Ectodermal cell (in vitro differentiated cells): ENCODE measurements at regions not wholly inside any gene's neighbourhood (a gene's known extent, or its start where the extent isn't known, plus 50 kb on each side); places are given as distances from the start of the nearest gene placed in this dataset.

Source experiments
- H3K27ac ChIP-seq: 2 replicates; pipeline ENCODE4 v1.7.0; 2013; ENCODE audit warnings: mild to moderate bottlenecking, low read depth, low read length; ENCODE audit not compliant: insufficient read depth, poor library complexity, severe bottlenecking
- H3K27me3 ChIP-seq: 2 replicates; pipeline ENCODE4 v1.7.0; 2013; ENCODE audit warnings: mild to moderate bottlenecking, low read length; ENCODE audit not compliant: insufficient read depth, control insufficient read depth, poor library complexity, severe bottlenecking
- H3K36me3 ChIP-seq: one replicate; pipeline ENCODE4 v1.7.0; 2013; ENCODE audit warnings: low read length; ENCODE audit not compliant: control insufficient read depth, insufficient read depth
- H3K4me1 ChIP-seq: one replicate; pipeline ENCODE4 v1.7.0; 2013; ENCODE audit warnings: low read length; ENCODE audit not compliant: control insufficient read depth, insufficient read depth
- H3K4me3 ChIP-seq: 2 replicates; pipeline ENCODE4 v1.7.0; 2013; ENCODE audit warnings: low read depth, low read length, control low read depth; ENCODE audit not compliant: insufficient read depth
- H3K9me3 ChIP-seq: 2 replicates; pipeline ENCODE4 v1.7.0; 2013; ENCODE audit warnings: mild to moderate bottlenecking, low read length, moderate library complexity; ENCODE audit not compliant: control insufficient read depth
- WGBS, 2 experiments: methylation state at CpG; one replicate each; pipeline ENCODE4 v1.1.7; 2013; ENCODE audit warnings: missing lambda C conversion rate in 2 of 2; 5-methylcytosine and 5-hydroxymethylcytosine counted together

DNA sequence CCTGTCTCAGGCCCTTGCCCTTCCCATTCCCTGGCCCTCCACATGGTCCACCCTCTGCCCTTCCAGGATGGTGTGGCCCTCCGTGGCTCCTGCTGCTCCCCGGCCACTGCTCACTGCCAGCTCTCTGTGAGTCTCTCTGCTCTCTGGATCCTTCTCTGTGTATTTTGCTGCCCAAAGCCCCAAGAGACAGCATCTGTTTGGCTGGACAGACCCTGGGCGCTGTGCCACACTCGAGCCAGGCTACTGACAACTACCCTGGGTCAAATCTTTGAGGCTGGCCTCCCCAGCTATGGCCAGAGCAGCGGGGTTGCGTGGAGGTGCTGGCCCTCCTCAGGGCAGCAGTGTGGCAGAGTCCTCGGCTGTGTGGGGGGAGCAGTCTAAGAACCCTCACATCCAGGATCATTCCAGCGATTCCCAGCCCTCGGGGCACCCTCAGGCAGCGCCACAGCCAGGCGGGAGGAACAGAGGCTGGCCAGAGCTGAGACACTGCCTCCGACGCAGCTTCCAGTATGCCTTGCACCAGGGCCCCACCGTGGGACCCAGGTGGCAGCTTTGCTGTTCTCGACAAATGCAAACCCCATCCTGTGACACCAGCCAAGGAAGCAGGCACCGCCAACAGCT lies 139.4 kb upstream of the GLI2 start:
- peak overlapping the region; percentile 60 for H3K27ac ChIP-seq

DNA sequence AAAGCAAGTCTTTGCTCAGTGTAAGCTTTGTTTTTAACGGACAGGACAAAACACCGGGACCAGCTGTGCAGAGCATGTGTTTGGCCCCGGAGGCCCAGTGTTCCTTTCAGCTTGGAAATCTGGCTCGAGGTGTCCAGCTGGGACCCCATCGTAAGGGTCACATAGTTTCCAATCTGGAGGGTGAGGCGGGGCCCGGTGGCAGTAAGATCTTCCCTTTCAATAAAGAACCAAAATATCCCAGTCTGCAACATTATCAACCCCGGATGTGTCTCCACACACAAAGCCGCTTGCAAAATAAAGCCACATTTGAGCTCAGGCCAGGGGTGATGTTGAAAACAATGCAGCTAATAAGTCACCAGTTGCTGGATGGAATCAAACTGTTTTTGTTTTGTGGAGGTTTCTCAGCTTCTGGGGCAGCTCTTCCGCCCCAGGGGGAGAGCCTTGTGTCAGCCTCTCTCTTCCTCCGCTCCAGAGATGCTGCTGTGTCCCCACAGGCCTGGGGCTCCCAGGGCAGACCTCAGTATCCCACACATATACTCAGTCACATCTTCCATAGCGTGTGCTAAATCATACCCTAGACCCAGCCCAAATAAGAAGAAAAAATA lies 138.6 kb upstream of the GLI2 start:
- no peaks in the 10 kb centered on the region for H3K36me3 ChIP-seq
- H3K4me1 ChIP-seq: peaks cover 22% of the 10 kb centered on the region
- peak overlapping the region; percentile 60 for H3K27ac ChIP-seq
- H3K27me3 ChIP-seq: peaks cover 9% of the 10 kb centered on the region
- 61 to 62% methylated on average over 12 of the region's 12 CpGs for WGBS, 2 experiments
- no peak overlapping the region for H3K4me3 ChIP-seq
- no peaks in the 10 kb centered on the region for H3K9me3 ChIP-seq

More for the DNA sequence above, 139.4 kb upstream of the GLI2 start:
- Histone ChIP-seq H3K9me3 (no peaks in the 10 kb centered on the region), H3K4me1 (peaks cover 22% of the 10 kb centered on the region), H3K4me3 (no peak overlapping the region), H3K36me3 (no peaks in the 10 kb centered on the region), H3K27me3 (peaks cover 11% of the 10 kb centered on the region)
- 87 to 88% methylated on average over 16 of the region's 16 CpGs for WGBS, 2 experiments

DNA sequence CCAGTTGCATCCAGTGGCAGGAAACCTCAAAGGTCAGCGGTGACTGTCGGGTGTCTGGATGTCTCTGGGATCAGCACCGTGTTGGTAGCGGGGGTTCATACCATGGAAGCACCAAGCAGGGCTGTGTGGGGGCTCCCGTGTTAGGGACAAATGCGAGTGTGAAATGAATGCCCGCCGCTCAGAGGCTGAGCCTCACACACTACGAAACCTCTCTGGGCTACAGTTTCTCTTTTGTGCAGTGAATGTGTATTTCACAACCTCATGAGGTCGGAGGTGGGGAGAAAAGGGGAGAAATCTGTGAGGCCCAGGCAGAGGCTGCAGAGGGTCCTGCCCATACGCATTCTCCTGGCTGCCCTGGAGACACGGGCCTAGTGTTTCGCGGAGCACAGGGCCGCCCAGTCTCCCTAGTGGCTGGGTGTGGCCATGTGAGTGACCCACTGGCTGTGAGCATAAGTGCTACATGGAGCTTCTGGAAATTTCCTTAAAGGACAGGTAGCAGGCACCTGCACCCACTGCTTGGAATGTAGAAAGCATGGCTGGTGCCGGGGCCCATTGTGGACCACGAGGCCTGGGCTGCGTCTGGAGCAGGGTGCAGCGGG lies 138.0 kb upstream of the GLI2 start:
- Histone ChIP-seq H3K27ac (peak overlapping the region; percentile 60), H3K36me3 (no peaks in the 10 kb centered on the region), H3K9me3 (no peaks in the 10 kb centered on the region), H3K4me1 (peaks cover 22% of the 10 kb centered on the region), H3K4me3 (no peak overlapping the region), H3K27me3 (peaks cover 9% of the 10 kb centered on the region)
- 92 to 93% methylated on average over 19 of the region's 19 CpGs for WGBS, 2 experiments

DNA sequence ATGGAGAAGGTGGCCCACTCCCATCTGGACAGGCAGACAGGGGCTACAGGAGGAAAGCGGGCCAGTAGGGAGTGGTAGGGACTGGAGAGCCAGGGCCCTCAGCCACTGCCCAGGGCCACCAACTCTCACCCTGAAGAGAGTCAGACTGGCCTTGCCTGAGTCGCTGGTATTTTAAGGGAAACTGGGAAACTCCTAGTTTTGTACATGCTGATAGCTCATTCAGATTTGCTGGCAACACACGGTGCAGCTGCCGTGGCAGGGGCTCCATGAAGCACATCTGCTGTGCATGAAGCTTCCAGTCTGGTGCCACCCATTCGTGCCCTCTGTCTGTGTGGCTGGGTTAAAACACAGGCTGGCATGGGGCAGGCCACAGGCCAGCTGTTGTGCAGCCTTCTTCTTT lies 137.3 kb upstream of the GLI2 start:
- Histone ChIP-seq H3K4me3 (no peak overlapping the region), H3K9me3 (no peaks in the 10 kb centered on the region), H3K36me3 (no peaks in the 10 kb centered on the region), H3K27ac (no peak overlapping the region), H3K4me1 (peaks cover 19% of the 10 kb centered on the region), H3K27me3 (peaks cover 9% of the 10 kb centered on the region)
- 95% methylated on average over 5 of the region's 5 CpGs for WGBS, 2 experiments

DNA sequence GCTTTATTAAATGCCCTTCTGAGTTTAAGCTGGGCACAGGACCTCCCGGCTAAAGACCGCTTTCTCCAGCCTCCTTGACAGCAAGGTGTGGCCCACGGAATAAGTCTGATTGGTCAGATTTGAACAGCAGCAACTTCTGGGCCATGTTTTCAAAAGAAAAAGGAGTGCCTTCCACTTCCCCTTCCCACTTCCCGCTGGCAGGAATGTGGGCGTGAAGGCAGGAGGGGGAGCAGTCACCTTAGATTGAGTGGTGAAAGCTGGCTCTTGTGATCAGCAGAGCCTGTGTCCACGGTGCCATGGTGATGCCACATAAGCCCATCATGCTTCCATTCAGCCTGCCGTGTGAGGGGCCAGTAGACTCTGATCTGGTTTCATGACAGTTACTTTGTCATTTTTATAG lies 136.6 kb upstream of the GLI2 start:
- WGBS, 2 experiments: 94 to 95% methylated on average over 7 of the region's 7 CpGs
- H3K27ac ChIP-seq: no peak overlapping the region
- peaks cover 4% of the 10 kb centered on the region for H3K27me3 ChIP-seq
- H3K4me3 ChIP-seq: no peak overlapping the region
- H3K4me1 ChIP-seq: peaks cover 14% of the 10 kb centered on the region
- no peaks in the 10 kb centered on the region for H3K9me3 ChIP-seq
- H3K36me3 ChIP-seq: no peaks in the 10 kb centered on the region

DNA sequence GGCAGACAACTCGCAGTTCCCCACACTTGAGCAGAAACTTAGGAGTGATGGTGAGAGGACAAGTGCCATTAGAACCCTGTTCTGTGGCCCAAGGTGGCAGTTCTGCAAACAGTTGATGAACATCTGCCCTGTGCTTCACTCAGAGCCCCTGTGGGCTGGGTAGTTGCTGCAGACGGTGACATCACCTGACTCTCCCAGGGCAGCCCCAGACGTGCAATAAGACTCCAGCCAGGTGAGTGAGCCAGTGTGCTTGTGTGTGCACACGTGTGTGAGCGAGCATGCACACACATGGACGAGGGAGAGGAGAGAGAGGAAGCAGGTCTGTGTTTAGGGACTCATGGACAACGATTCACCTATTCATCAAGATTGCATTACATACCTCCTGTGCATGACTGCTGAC lies 136.0 kb upstream of the GLI2 start:
- Histone ChIP-seq H3K9me3 (no peaks in the 10 kb centered on the region), H3K27me3 (no peaks in the 10 kb centered on the region), H3K27ac (no peak overlapping the region), H3K36me3 (no peaks in the 10 kb centered on the region), H3K4me3 (no peak overlapping the region), H3K4me1 (peaks cover 14% of the 10 kb centered on the region)
- WGBS, 2 experiments: 89% methylated on average over 7 of the region's 7 CpGs

DNA sequence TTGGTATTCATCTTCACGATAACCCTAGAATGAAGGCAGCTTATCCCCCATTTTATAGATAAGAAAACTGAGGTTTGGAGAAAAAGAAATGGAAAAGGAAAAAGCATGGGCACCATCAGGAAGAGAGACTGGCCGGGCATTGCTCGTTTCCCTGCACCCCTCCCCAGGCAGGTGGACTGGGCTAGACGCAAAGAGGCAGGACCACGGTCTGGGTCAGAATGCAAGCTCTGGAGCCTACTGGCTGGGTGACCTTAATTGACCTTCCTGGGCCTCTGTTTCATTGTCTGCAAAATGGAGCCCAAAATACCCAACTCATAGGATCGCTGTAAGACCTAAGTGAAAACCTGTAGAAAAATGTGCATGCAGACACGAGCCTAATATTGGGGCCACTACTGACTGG lies 135.3 kb upstream of the GLI2 start:
- no peaks in the 10 kb centered on the region for H3K36me3 ChIP-seq
- H3K4me3 ChIP-seq: no peak overlapping the region
- no peaks in the 10 kb centered on the region for H3K27me3 ChIP-seq

DNA sequence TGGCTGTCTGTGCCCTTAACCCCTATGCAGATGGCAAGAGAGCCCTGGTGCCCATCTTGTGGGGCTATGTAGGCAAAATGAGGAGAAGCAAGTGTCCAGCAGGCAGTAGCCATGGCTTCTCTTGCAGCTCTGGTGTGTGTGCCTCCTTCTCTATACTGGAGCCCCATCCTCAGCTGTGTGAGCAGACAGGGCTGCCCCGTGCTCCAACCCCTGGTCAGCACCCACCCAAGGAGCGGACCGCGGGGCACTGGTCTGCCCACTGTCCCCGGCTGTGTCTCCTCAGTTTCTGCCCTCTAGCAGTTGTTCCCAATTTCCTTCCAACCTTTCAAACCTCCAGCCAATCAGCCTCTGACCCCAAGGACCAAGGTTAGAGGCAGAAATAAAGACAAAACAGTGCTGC lies 134.9 kb upstream of the GLI2 start:
- no peaks in the 10 kb centered on the region for H3K9me3 ChIP-seq
- no peak overlapping the region for H3K4me3 ChIP-seq
- H3K36me3 ChIP-seq: no peaks in the 10 kb centered on the region
- H3K27me3 ChIP-seq: no peaks in the 10 kb centered on the region
- H3K27ac ChIP-seq: no peak overlapping the region
- WGBS, 2 experiments: 85 to 93% methylated on average over 5 of the region's 5 CpGs
- peaks cover 14% of the 10 kb centered on the region for H3K4me1 ChIP-seq

More for the DNA sequence above, 135.3 kb upstream of the GLI2 start:
- H3K4me1 ChIP-seq: peaks cover 14% of the 10 kb centered on the region
- no peaks in the 10 kb centered on the region for H3K9me3 ChIP-seq
- no peak overlapping the region for H3K27ac ChIP-seq
- WGBS, 2 experiments: 92 to 96% methylated on average over 6 to 7 of the region's 7 CpGs

DNA sequence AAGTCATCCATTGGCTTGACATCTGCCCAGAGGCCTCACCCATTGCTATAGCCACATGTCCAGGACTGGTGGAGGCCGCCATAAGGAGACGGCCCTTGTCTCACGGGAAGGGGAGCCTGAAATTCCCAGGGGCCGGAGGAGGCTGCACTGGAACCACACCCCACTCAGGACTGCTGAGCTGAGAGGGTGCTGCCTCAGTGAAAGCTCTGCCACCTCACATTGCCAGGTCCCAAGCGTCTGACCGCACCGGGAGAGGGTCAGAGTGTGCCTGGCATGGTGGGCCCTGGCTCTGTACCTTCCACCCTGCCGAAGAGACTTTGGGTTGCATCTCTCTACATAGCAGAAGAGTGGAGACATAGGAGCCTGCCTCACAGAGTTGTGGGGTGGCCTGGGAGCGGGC lies 134.1 kb upstream of the GLI2 start:
- Histone ChIP-seq H3K27ac (no peak overlapping the region), H3K9me3 (no peaks in the 10 kb centered on the region), H3K4me1 (peaks cover 14% of the 10 kb centered on the region), H3K36me3 (no peaks in the 10 kb centered on the region), H3K27me3 (no peaks in the 10 kb centered on the region), H3K4me3 (no peak overlapping the region)
- WGBS, 2 experiments: 95 to 96% methylated on average over 9 of the region's 9 CpGs

DNA sequence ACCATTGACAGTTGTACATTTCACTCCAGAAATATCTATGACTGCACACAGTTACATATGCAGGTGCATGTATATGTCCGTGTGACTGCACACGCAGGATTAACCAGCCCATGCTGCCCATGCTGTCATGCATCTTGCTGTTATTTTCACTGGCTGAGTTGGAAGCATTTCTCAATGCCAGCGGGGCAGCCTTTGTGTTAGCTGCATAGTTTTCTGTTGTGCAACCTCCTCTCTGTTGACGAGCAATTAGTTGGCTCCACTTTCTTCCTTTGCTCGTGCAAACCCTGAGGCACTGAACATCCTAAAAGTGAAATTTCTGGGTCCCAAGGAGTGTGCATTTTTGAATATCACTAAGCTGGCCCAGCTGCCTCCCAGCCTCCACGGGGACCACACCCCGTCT lies 133.4 kb upstream of the GLI2 start:
- WGBS, 2 experiments: 90 to 92% methylated on average over 7 of the region's 7 CpGs
- peaks cover 8% of the 10 kb centered on the region for H3K4me1 ChIP-seq
- H3K4me3 ChIP-seq: no peak overlapping the region
- no peak overlapping the region for H3K27ac ChIP-seq
- no peaks in the 10 kb centered on the region for H3K9me3 ChIP-seq
- H3K36me3 ChIP-seq: no peaks in the 10 kb centered on the region
- no peaks in the 10 kb centered on the region for H3K27me3 ChIP-seq
